C4-2B (cell line): ENCODE measurements at regions not wholly inside any gene's neighbourhood (a gene's known extent, or its start where the extent isn't known, plus 50 kb on each side); places are given as distances from the start of the nearest gene placed in this dataset.

Source experiments
- H3K27ac ChIP-seq: fragments of 450-650 bp; 2 replicates; pipeline ENCODE4 v1.5.1; 2017
- ZFX ChIP-seq: fragments of 450-650 bp; IDR thresholded peaks from 2 replicates; pipeline ENCODE4 v1.6.1; 2017
- TF ChIP-seq, protein P1 (sequence below): fragments of 450-650 bp; conservative IDR thresholded peaks from 2 replicates; pipeline ENCODE4 v1.5.1; 2017; ENCODE audit warnings: mild to moderate bottlenecking

GRCh38 chr2:123380370-123380935, 644.6 kb upstream of the CNTNAP5 start:
- TF ChIP-seq, protein P1, sequence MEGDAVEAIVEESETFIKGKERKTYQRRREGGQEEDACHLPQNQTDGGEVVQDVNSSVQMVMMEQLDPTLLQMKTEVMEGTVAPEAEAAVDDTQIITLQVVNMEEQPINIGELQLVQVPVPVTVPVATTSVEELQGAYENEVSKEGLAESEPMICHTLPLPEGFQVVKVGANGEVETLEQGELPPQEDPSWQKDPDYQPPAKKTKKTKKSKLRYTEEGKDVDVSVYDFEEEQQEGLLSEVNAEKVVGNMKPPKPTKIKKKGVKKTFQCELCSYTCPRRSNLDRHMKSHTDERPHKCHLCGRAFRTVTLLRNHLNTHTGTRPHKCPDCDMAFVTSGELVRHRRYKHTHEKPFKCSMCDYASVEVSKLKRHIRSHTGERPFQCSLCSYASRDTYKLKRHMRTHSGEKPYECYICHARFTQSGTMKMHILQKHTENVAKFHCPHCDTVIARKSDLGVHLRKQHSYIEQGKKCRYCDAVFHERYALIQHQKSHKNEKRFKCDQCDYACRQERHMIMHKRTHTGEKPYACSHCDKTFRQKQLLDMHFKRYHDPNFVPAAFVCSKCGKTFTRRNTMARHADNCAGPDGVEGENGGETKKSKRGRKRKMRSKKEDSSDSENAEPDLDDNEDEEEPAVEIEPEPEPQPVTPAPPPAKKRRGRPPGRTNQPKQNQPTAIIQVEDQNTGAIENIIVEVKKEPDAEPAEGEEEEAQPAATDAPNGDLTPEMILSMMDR = no peak
- no peak for TF ChIP-seq ZFX
- no peak overlapping the region for H3K27ac ChIP-seq

DNA sequence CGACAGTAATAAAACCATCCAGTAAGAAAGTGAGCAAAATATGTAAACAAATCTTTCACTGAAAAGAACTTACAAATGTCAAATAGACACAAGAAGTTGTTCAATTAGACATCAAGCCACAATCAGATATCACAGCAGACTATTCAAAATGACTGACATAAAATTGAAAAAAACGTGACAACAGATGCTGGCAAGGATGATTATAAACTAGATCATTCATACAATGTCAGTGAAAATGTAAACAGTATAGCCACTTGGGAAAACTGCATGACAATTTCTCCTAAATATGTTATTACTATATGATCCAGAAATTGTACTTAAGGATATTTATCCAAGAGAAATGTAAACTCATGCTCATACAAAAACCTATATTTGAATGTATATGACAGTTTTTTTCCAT, 609.4 kb upstream of the CNTNAP5 start:
- TF ChIP-seq, protein P1 = no peak
- TF ChIP-seq ZFX = no peak
- no peak overlapping the region for H3K27ac ChIP-seq

- no peak for TF ChIP-seq ZFX
- TF ChIP-seq, protein P1 = no peak
- no peak overlapping the region for H3K27ac ChIP-seq
These were observed 605.1 kb upstream of the CNTNAP5 start for GRCh38 chr2:123419976-123420375.

DNA sequence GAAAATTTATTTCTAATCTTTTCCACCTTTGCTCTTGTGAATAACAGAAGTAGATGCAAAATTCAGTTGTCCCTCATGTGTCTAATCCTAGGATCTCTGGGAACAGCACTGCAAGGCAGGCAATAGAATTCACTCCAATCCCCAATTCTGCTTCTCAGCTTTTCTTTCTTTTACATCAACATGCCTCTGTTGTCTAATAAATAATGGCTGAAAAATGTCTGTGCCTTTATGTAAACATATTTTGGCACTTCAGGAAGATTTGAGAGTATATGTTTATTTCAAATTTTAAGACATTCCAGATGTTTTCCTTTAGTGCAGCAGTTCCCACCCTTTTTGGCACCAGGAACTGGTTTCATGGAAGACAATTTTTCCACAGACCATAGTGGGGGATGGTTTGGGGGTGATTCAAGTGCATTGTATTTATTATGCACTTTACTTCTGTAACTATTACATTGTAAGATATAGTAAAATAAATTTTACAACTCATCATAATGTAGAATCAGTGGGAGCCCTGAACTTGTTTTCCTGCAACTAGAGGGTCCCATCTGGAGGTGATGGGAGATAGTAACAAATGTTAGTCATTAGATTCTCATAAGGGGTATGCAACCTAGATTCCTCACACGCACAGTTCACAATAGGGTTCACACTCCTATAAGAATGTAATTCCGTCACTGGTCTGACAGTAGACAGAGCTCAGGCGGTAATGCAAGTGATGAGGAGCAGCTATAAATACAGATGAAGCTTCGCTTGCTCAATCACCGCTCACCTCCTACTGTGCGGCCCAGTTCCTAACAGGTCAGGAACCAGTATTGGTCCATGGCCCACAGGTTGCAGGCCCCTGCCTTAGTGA, 590.3 kb upstream of the CNTNAP5 start:
- no peak overlapping the region for H3K27ac ChIP-seq
- no peak for TF ChIP-seq ZFX
- TF ChIP-seq, protein P1 = no peak

- TF ChIP-seq, protein P1 = no peak
- TF ChIP-seq ZFX = no peak
- no peak overlapping the region for H3K27ac ChIP-seq
These were observed 586.8 kb upstream of the CNTNAP5 start for GRCh38 chr2:123438251-123438650.

GRCh38 chr2:123438675-123439074, 586.4 kb upstream of the CNTNAP5 start:
- TF ChIP-seq ZFX = no peak
- TF ChIP-seq, protein P1 = no peak
- H3K27ac ChIP-seq = no peak overlapping the region

DNA sequence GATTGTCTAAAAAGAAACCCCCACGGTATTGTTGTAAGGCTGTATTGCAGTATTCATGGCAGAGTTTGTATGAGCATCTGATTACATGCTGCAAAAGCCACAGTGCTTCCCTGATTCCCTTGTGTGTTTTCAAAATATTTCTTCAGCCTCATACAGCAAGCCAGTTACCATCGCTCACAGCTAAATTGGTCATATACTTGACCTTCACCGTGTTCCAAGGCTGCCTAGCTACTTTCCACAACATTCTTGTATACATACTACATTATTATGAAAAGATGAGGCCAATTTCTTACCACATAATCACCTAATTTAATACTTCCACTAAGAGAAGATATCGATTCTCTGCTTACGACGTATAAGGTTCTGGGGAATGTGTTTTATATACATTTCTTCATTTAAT, 576.3 kb upstream of the CNTNAP5 start:
- TF ChIP-seq, protein P1 = no peak
- TF ChIP-seq ZFX = no peak
- H3K27ac ChIP-seq = no peak overlapping the region
